DOHH2 (cell line): ENCODE measurements at regions not wholly inside any gene's neighbourhood (a gene's known extent, or its start where the extent isn't known, plus 50 kb on each side); places are given as distances from the start of the nearest gene placed in this dataset.

Experiments
- H3F3A ChIP-seq: fragments of 200-600 bp; sonication (generic), shearing (Covaris generic); 2 replicates; pipeline ENCODE4 v1.6.0; 2016; ENCODE audit warnings: antibody characterized with exemption, mild to moderate bottlenecking; ENCODE audit not compliant: control insufficient read depth, insufficient read depth
- H3K27ac ChIP-seq: fragments of 200-600 bp; sonication (generic); 2 replicates; pipeline ENCODE4 v1.5.1; 2014; ENCODE audit warnings: low read depth, mild to moderate bottlenecking, low read length, moderate library complexity
- H3K27me3 ChIP-seq: fragments of 200-600 bp; sonication (generic); 2 replicates; pipeline ENCODE4 v1.6.1; 2014; ENCODE audit warnings: mild to moderate bottlenecking, low read length, mixed read lengths; ENCODE audit not compliant: control insufficient read depth
- H3K36me3 ChIP-seq: fragments of 200-600 bp; sonication (generic); 2 replicates; pipeline ENCODE4 v1.6.1; 2014; ENCODE audit warnings: mild to moderate bottlenecking, low read length, moderate library complexity, mixed read lengths; ENCODE audit not compliant: control insufficient read depth
- H3K4me1 ChIP-seq: fragments of 200-600 bp; sonication (generic); 2 replicates; pipeline ENCODE4 v1.6.1; 2014; ENCODE audit warnings: mild to moderate bottlenecking, low read length, mixed read lengths; ENCODE audit not compliant: control insufficient read depth
- H3K4me2 ChIP-seq: fragments of 200-600 bp; sonication (generic); 2 replicates; pipeline ENCODE4 v1.6.0; 2014; ENCODE audit warnings: mild to moderate bottlenecking, low read length, moderate library complexity
- H3K4me3 ChIP-seq: fragments of 200-600 bp; sonication (generic); 2 replicates; pipeline ENCODE4 v1.5.1; 2014; ENCODE audit warnings: mild to moderate bottlenecking, low read length, mixed read lengths
- H3K79me2 ChIP-seq: fragments of 200-600 bp; sonication (generic); 2 replicates; pipeline ENCODE4 v1.6.1; 2014; ENCODE audit warnings: mild to moderate bottlenecking, low read length, mixed read lengths; ENCODE audit not compliant: control insufficient read depth
- H3K9me2 ChIP-seq: fragments of 200-600 bp; sonication (generic); replicated peaks from 2 replicates; pipeline ENCODE4 v1.6.1; 2014; ENCODE audit warnings: mild to moderate bottlenecking, low read length, mixed read lengths; ENCODE audit not compliant: control insufficient read depth
- H3K9me3 ChIP-seq: fragments of 200-600 bp; sonication (generic); 2 replicates; pipeline ENCODE4 v1.6.1; 2014; ENCODE audit warnings: antibody characterized with exemption, low read length, mixed read lengths; ENCODE audit not compliant: control insufficient read depth, insufficient read depth
- H4K20me1 ChIP-seq: fragments of 200-600 bp; sonication (generic); 2 replicates; pipeline ENCODE4 v1.6.0; 2014; ENCODE audit warnings: low read depth, mild to moderate bottlenecking, antibody characterized with exemption, low read length, moderate library complexity; ENCODE audit not compliant: control insufficient read depth, insufficient read depth
- EZH2phosphoT487 ChIP-seq: fragments of 200-600 bp; sonication (generic); IDR thresholded peaks from 2 replicates; pipeline ENCODE4 v1.6.1; 2017; ENCODE audit warnings: borderline replicate concordance, mild to moderate bottlenecking, antibody characterized with exemption, low read length, moderate library complexity, mixed read lengths
- TF ChIP-seq, protein P1 (sequence below): fragments of 200-600 bp; sonication (generic); IDR thresholded peaks from one replicate; pipeline ENCODE4 v1.5.1; 2014; ENCODE audit warnings: antibody characterized with exemption, mild to moderate bottlenecking, low read depth, low read length; ENCODE audit not compliant: poor library complexity, severe bottlenecking

DNA sequence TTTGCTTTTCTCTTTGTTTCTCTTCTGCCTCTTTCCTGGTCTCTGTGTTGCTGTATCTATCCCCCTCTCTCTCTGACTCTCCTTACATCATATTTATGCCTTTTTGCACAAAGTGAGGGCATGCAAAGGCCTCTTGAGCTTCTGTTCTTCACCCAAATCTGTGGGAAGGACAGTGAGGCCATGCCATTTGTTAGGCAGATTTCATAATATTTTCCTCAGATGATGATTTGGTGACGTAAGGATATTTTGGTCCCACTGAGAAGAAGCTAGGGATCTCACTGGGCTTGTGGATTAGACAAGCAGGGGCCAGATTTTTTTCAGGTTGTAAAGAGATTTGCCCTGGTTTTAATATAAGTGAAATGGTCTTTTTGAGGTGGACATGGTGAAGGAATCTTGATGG is 249.4 kb upstream of the USP24 start:
- no peaks in the 10 kb centered on the region for H4K20me1 ChIP-seq
- H3K79me2 ChIP-seq = no peaks in the 10 kb centered on the region
- TF ChIP-seq, protein P1, sequence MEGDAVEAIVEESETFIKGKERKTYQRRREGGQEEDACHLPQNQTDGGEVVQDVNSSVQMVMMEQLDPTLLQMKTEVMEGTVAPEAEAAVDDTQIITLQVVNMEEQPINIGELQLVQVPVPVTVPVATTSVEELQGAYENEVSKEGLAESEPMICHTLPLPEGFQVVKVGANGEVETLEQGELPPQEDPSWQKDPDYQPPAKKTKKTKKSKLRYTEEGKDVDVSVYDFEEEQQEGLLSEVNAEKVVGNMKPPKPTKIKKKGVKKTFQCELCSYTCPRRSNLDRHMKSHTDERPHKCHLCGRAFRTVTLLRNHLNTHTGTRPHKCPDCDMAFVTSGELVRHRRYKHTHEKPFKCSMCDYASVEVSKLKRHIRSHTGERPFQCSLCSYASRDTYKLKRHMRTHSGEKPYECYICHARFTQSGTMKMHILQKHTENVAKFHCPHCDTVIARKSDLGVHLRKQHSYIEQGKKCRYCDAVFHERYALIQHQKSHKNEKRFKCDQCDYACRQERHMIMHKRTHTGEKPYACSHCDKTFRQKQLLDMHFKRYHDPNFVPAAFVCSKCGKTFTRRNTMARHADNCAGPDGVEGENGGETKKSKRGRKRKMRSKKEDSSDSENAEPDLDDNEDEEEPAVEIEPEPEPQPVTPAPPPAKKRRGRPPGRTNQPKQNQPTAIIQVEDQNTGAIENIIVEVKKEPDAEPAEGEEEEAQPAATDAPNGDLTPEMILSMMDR = no peak
- TF ChIP-seq EZH2phosphoT487 = no peak
- no peak overlapping the region for H3K27ac ChIP-seq
- no peaks in the 10 kb centered on the region for H3K27me3 ChIP-seq
- H3K9me3 ChIP-seq = no peaks in the 10 kb centered on the region
- H3K36me3 ChIP-seq = no peaks in the 10 kb centered on the region
- no peaks in the 10 kb centered on the region for H3F3A ChIP-seq
- H3K4me1 ChIP-seq = no peaks in the 10 kb centered on the region
- H3K4me2 ChIP-seq = no peak overlapping the region
- no peaks in the 10 kb centered on the region for H3K9me2 ChIP-seq
- no peak overlapping the region for H3K4me3 ChIP-seq

DNA sequence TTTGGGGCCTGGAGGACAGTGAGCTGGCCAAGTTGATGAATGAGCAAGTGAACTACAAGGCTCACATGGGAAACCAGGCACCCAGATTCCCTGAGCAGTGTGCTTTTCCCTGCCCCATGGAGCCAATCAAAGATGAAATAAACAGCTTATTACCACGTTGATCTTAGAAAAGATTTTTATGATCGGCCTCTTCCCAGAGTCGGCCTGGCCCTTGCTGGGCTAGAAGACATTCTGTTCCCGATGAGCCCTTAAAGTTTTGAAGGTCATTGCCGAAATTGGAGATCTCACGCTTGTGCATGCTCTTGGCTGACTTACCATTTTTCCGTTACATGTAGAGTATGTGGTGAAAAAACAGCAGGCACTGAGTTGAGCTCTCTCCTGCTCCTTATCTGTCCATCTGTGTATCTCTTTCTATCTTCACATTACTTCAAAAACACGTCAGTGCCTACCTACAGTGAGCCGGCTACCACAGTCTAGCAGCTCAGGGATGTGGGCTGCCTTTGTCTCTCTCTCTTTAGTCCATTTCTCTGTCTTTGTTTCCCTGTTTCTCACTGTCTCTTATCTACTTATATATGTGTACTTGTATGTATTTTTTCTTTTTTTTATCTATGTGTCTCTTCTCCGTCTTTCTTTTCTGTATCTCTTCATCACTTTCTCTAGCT is 248.8 kb upstream of the USP24 start:
- H3K4me3 ChIP-seq = no peak overlapping the region
- no peaks in the 10 kb centered on the region for H4K20me1 ChIP-seq
- H3K27ac ChIP-seq = no peak overlapping the region
- no peaks in the 10 kb centered on the region for H3K9me2 ChIP-seq
- no peaks in the 10 kb centered on the region for H3F3A ChIP-seq
- TF ChIP-seq, protein P1 = no peak
- no peak for TF ChIP-seq EZH2phosphoT487
- no peaks in the 10 kb centered on the region for H3K9me3 ChIP-seq
- no peaks in the 10 kb centered on the region for H3K36me3 ChIP-seq
- H3K27me3 ChIP-seq = no peaks in the 10 kb centered on the region
- H3K79me2 ChIP-seq = no peaks in the 10 kb centered on the region
- no peaks in the 10 kb centered on the region for H3K4me1 ChIP-seq
- H3K4me2 ChIP-seq = no peak overlapping the region

DNA sequence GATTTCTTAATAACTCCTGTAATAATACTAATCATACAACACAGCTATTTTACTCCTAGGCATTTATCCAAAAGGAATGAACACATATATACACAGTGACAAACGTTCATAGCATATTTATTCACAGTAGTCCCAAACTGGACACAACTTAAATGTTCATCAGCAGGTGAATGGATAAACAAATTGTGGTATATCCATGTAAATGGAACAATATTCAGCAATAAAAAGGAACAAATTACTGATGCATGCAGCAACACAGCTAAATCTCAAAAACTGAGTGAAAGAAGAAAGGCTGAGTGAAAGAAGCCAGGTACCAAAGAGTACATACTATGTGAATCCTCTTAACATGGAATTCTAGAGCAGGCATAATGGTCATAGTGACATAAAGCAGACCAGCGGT is 242.7 kb upstream of the USP24 start:
- H3F3A ChIP-seq = no peaks in the 10 kb centered on the region
- H3K9me2 ChIP-seq = no peaks in the 10 kb centered on the region
- no peaks in the 10 kb centered on the region for H3K36me3 ChIP-seq
- no peaks in the 10 kb centered on the region for H3K4me1 ChIP-seq
- no peaks in the 10 kb centered on the region for H3K27me3 ChIP-seq
- no peak for TF ChIP-seq EZH2phosphoT487
- TF ChIP-seq, protein P1 = no peak
- H4K20me1 ChIP-seq = no peaks in the 10 kb centered on the region
- H3K9me3 ChIP-seq = no peaks in the 10 kb centered on the region
- H3K4me3 ChIP-seq = no peak overlapping the region
- H3K27ac ChIP-seq = no peak overlapping the region
- H3K79me2 ChIP-seq = no peaks in the 10 kb centered on the region
- H3K4me2 ChIP-seq = no peak overlapping the region
